Cardiac septum (tissue), 1 donor: ENCODE measurements at regions not wholly inside any gene's neighbourhood (a gene's known extent, or its start where the extent isn't known, plus 50 kb on each side); places are given as distances from the start of the nearest gene placed in this dataset.

Experiments used
- DNase-seq: peaks from one replicate; pipeline ENCODE4 v3.0.0-alpha.2; 2020; ENCODE audit warnings: low spot score
- intact Hi-C: fragments of 100-400 bp; cut with DNase I; formaldehyde crosslinking; loops from one replicate; pipeline ENCODE4 v1.14.0; 2022
- donor health status: DM: no; HTN: no; CAD: no.

- no peak for DNase-seq
- intact Hi-C loops: no loop called here
These were observed 506.9 kb downstream of the MED13L start for GRCh38 chr12:115770643-115771042.

DNA sequence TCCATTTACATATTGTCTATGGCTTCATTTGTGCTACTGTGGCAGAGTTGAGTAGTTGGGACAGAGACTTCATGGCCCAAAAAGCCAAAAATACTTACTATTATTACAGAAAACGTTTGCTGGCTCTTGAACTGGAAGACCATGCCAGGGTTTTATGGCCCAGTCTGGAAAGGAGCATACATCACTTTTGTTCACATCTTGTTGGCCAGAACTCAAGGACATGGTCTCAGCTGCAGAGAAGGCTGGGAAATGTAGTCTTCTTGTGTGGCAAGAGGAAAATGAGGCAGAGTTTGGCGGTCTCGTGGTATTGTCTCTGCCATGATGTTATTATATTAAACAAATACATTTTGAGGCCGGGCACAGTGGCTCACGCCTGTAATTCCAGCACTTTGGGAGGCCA lies 509.6 kb downstream of the MED13L start:
- intact Hi-C loops: no loop called here
- no peak for DNase-seq

DNA sequence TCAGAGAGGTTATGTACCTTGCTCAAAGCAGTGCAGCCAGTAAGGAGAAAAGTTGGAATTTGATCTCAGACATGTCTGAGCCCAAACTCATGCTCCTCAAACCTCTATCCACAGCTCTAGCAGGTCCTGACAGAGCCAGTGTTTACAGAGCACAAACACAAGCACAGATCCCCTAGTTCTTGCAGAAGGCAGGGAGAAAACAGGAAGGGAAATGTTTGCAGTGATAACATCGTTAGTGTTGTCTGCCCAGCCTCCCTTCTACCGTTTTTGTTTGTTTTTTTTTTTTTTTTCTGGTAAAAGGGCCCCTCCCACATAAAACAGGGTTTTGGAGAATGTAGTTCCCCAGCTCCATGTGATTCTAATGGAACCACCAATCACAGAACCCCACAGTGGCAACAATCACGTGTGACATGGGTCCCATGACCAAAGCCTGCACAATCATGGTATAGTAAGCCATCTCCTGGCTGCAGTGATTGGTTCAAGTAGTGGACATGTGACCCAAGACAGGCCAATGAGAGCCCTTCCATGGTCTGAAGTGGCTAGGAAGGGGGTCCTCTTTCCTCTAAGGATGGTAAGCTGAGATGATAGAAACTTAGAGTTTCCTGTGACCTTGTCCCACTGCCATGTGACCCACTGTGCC lies 513.4 kb downstream of the MED13L start:
- DNase-seq: no peak
- intact Hi-C loops: no loop called here

DNA sequence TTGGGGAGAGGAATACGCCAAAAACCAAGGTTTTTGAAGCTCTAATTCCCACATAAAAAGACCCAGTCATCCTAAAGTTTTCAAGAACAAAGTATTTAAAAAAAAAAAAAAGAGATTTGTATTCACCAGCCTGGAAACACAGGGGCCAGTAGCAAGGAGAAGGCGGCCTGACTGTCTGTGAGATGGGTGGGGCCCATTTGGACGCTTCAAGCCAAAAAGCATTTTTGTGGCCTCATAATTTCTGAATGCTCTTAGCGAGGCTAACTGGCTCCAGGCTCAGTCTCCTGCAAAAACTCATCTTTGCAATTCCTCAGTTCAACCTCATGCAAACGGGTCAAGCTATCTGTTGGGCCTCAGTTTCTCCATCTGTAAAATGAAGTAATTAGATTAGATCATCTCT lies 514.1 kb downstream of the MED13L start:
- intact Hi-C loops: no loop called here
- no peak for DNase-seq

GRCh38 chr12:115762936-115763335 lies 514.6 kb downstream of the MED13L start:
- intact Hi-C loops: no loop called here

DNA sequence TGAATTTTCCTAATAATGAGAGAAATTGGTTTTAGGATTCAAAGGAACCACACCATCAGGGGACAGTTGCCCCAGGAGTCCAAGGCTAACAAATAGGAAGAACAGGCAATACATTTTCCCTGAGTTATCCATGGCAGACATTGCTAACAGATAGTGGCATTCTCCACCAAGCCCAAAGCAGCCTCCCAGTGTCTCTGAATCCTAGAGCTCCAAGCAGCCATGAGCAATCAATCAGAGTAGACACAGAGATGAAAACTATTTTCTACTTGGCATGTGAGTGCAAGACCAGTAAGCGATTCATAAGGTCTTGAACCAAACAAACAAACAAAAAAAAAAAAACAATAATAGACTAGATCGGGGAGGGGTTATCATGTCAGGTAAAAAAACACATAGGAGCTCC lies 515.7 kb downstream of the MED13L start:
- intact Hi-C loops: no loop called here
- DNase-seq: no peak

More at GRCh38 chr12:115762936-115763335, 514.6 kb downstream of the MED13L start:
- no peak for DNase-seq

DNA sequence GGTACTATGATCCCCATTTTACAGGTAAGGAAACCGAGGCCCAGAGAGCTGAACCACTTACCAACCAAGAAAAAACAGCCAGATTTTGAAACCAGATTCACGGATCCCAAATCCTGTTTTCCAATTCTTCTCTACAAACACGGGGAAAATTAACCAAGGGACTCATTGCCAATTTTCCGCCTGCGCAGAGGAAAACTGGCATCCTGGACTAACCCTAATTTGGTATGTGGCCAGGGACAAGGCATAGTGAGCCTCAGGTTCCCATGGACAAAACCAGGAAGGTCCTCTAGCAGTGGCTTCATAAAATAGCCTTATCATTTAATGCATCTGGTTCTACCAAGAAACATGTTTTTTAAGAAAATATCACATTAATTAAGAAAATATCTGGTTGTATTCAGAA lies 517.3 kb downstream of the MED13L start:
- intact Hi-C loops: no loop called here
- no peak for DNase-seq

DNA sequence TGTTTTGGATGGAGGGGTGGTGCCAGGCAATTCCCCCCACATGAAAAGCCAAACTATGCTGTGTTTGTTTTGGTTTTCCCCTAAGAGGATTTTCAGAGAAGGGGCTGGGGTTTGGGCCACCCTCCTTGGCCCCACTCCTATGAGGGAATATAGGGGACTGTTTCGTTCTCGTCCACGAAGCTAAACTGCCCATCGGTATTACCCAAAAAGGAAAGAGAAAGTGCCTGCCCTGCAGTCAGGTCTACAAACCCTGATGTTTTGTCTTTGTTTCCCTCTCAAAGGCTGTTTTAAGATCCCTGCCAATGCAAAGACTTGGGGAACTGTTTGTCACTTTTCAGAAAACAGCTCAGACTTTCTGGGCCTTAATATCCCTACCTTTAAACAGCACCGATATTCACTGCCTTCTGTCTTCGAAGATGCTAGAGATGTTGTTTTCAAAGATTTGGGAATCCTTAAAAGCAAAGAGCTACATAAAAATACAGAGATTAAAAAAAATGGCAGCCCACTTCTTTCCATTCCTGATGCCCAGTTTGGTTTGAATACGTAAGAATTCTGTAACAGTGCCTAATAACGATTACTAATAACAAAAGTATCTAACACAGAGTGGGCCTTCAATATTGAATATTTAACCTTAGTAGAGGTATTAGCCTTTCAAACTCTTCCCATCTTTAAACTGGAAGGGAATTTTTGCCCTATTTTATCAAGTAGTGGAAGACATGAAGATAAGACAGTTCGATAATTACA lies 518.4 kb downstream of the MED13L start:
- intact Hi-C loops: no loop called here
- no peak for DNase-seq

- intact Hi-C loops: no loop called here
- DNase-seq: no peak
These were observed 519.3 kb downstream of the MED13L start for GRCh38 chr12:115758183-115758582.

- DNase-seq: no peak
- intact Hi-C loops: no loop called here
These were observed 520.7 kb downstream of the MED13L start for GRCh38 chr12:115756804-115757203.

GRCh38 chr12:115756271-115756670 lies 521.2 kb downstream of the MED13L start:
- intact Hi-C loops: no loop called here

DNA sequence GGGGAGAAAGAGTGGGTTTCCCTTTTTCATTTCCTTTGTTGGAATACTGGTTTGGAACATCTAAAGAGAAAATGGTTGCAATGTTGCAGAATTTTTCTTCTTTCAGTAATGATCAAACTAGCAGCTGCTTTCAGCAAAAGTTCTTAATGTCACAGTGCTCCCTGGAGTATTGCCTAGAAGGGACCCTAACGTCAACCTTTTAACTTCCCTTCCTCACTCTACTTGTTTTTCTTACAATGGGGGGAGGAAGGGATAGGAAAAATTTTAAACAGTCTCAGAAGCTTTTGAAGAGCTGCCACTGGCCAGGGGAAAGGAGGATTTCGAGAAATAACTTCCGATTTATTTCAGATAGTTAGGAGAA lies 521.8 kb downstream of the MED13L start:
- intact Hi-C loops: no loop called here
- no peak for DNase-seq

More at GRCh38 chr12:115756271-115756670, 521.2 kb downstream of the MED13L start:
- DNase-seq: no peak

DNA sequence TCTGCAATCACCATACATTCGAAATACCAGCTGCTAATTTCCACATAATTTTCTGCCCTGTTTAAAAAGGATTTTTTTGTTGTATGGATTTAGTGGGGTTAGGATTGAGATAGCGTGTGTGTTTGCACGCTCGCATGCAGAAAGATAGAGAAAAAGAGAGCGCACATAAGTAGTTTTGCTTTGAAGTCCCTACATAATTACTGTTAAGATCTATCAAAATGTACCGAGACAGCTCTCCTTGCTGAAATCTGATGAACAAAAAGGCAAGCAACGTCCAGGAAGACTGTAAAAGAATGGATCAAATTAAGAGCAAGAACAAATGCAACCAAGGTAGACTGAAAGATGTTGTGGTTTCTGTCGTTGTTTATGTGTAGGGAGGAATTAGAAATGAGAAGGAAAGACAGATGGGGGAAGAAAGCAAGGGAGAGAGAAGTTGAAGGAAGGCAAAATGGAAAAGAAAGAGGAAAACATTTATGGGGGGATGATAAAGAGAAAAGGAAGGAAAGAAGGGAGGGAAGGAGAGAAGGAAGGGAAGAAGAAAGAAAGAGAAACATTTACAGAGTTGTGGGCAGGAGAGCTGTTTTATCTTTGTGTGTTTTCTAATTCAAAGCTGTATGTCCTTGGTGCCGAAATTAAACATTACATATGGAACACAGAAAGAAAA lies 522.3 kb downstream of the MED13L start:
- no peak for DNase-seq
- intact Hi-C loops: no loop called here

DNA sequence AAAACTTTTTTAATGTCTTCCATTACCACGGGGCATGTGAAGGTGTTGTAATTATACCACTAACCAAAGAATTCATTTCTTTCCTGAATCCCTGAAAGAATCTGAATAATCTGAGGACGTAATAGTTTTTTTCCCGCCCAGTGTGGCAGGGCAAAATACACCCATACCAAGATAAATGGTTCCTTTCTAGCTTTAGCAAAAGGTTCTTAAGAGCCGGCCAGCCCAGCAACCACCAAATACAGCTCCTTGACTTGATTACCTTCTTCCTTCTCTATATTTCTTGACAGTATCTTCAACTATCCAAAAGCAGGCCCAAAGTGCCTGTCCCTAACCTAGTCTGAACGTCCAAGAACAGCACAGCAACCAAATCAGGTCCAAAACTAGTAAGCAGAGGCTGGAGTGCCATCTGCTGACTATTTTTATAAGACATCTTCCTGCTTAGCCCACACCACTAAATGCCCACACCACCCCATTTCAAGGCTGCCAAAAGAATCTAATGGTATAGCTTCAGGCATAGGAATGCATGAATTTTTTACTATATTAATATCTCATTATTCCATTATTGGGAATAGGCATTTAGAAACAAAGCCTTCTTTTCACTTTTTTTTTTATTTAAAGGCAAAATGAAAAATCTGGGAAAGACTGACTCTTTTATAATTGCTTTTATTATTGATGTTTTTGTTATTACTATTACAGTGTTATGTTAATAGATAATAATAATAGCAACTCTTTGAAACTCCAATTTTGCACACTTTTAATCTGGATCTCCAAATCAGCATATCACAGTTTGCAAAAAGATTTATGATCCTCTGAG lies 524.4 kb downstream of the MED13L start:
- intact Hi-C loops: loop anchor here (2.0 to 5.0 kb wide), 3 partner anchors 91 to 1090 kb away; no protein-coding TSS in a partner anchor
- no peak for DNase-seq

DNA sequence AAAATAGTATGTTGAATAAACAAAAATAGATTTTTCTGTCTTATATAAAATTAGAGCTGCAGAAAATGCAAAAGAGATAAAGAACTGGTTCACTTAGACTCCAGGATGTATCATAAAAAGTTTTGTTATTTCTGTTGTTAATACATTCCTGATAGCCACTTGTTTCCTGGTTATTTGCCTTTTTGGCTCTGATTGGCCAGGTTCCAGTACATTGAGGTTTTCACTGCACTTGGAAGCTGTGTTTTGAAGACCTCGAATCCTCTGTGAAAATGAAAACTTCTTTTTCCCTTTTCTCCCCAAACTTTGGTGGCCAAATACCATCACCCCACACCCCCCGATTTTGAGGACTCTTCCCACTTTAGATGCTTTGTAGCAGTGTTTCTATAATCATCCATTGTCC lies 525.3 kb downstream of the MED13L start:
- no peak for DNase-seq
- intact Hi-C loops: loop anchor here (2.0 to 5.0 kb wide), 3 partner anchors 90 to 1089 kb away; no protein-coding TSS in a partner anchor

DNA sequence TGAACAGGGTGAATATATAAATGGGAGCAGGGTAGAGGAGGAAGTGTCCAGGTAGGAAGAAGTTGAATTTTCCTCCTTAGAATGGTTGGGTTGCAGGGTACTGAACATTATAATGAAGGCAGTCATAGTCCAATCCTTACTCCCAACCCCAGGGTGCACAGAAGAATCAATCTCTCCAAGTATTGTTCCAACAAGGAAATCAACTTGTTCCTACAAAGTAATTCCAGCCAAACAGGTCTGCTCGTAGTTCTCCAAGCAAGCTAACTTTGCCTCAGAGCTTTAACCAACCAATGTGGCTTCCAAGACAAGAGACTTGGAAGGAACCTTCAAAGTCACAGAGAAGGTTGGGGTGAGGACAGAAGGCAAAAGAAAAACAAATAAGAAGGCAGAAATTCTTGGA lies 527.2 kb downstream of the MED13L start:
- intact Hi-C loops: loop anchor here (5.0 kb wide), 2 partner anchors 88 to 298 kb away; no protein-coding TSS in a partner anchor
- DNase-seq: no peak

DNA sequence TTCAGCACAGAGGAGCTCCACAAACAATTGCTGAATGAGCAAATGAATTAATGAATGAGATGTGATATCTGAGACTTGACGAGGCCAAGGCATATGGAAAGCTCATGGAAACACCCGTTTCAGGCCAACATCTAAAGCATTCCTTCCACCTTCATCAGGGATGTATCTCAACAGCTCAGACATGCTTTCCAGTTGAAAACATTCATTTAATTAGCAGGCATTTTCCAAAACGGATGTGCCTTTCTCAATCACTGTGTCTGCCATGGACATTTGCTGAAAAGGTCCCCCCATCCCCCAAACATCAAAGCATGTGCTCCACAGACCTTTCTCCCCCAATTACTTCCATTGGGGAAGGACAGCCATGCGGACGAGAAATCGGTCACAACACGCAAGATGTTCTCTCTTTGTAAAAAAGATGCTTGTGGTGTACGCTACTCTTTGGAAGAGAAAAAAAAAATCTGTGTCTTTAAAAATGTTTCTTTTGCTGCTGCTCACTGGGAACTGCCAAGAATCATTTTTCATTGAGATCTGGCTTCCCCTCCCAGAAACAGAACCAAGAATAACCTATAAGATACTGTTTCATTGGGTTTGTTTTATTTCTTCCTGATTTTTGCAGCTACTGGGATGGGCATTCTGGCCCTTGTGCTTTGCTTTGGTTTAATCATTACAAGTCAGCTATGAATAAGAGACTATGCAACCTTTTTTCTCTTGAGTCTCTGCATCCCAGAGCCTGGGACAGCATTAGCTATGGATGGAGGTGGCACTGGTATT lies 528.2 kb downstream of the MED13L start:
- intact Hi-C loops: no loop called here
- no peak for DNase-seq

DNA sequence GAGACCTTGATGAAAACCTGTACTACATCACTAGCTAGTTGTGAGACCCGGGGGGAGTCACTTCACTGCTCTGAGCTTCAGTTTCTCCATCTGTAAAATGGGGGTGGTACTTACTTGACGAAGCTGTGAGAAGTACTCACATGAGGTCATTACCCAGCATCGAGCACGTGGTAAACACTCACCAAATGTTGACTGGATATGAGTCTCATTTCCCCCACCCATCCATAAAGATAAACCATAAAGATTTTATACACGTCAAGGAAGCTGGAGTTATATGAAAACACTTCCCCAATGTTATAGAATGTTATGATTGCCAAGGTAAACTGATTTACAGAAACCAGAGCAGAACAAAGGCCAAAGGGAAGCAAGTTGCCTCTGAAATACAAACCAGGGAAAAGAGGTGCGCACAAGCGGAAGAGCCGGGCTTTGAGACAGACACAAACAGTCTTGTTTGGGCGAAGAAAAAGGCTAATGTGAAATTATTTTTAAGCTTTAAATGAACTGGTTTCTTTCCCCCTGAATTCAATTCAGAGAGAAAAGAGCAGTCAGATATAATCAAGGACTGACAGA lies 536.8 kb downstream of the MED13L start:
- DNase-seq: no peak
- intact Hi-C loops: no loop called here

GRCh38 chr12:115737895-115738294 lies 539.6 kb downstream of the MED13L start:
- intact Hi-C loops: no loop called here
- no peak for DNase-seq
